ENCODE measurements at regions not wholly inside any gene's neighbourhood (a gene's known extent, or its start where the extent isn't known, plus 50 kb on each side); places are given as distances from the start of the nearest gene placed in this dataset.

DNA sequence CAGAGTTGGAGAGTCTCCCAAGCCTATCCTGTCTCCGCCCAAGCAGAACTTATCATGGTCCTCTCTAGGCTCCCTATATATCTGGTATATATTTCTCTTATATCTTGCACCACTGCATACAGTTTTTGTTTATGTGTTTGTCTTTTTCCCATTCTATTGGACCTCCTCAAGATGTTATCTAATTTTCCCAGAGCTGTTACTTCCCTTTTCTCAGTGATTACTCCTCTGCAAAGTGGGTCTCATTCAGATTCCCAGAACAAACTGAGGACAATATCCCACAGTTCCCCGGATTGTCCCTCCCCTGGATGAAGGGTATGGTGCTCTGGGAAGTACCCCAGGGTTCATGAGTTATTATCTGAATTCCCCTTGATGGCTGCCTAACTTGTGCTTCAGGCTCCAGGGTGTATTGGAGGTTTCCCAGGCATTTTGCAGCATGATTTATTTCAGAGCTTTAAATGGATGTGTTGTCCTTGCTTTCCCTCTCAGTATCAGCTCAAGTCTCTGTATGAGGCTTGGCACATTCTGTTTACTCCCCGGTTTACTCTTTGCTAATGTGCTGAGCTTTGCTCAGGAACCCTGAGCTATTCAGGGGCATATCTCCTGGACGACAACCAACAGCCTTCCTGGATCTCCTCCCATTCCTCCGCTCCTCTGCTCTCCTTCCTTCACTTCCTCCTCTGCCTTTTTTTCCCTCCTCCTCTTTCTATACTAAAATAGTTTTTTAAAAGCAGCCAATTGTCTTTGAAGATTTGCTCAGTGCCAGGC lies 329.3 kb downstream of the SPRY2 start:
- H3K4me3 ChIP-seq: no peak overlapping the region
- intact Hi-C loops (cut with DNase I): no loop called here
- H3K4me1 ChIP-seq: peaks cover 0 to 17% (median 6%) of the 10 kb centered on the region in 12 donors
- TF ChIP-seq, protein P1, sequence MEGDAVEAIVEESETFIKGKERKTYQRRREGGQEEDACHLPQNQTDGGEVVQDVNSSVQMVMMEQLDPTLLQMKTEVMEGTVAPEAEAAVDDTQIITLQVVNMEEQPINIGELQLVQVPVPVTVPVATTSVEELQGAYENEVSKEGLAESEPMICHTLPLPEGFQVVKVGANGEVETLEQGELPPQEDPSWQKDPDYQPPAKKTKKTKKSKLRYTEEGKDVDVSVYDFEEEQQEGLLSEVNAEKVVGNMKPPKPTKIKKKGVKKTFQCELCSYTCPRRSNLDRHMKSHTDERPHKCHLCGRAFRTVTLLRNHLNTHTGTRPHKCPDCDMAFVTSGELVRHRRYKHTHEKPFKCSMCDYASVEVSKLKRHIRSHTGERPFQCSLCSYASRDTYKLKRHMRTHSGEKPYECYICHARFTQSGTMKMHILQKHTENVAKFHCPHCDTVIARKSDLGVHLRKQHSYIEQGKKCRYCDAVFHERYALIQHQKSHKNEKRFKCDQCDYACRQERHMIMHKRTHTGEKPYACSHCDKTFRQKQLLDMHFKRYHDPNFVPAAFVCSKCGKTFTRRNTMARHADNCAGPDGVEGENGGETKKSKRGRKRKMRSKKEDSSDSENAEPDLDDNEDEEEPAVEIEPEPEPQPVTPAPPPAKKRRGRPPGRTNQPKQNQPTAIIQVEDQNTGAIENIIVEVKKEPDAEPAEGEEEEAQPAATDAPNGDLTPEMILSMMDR (IDR thresholded peaks at IDR 0.05): no peak
- no peak for TF ChIP-seq POLR2A (IDR thresholded peaks at IDR 0.05)
- no peak for DNase-seq
- no peaks in the 10 kb centered on the region for H3K36me3 ChIP-seq
- 24 to 34% (median 26%) methylated on average over 5 of the region's 5 CpGs for WGBS, 4 donors
- peak; percentile 26 to 73 (median 56) for ATAC-seq
- H3K27me3 ChIP-seq: no peaks in the 10 kb centered on the region
- no peaks in the 10 kb centered on the region for H3K9me3 ChIP-seq
- no peak overlapping the region for H3K27ac ChIP-seq

DNA sequence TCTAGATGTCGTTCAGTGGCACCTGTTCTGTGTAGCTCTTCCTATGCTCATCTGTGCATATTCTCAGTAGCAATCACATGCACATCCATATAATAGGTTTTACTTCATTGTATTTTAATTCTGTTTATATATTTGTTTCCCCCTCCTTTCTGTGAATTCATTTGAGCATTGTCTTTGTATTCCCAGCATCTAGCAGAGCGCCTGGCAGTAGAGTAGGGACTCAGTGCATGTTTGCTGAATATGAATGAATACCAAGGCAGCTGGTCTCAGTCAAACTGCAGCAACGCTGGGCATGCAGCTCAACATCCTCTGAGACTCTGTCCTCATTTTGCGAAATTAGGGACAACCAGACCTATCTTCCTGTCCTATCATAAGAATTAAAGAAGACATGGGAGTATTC lies 330.1 kb downstream of the SPRY2 start:
- no peaks in the 10 kb centered on the region for H3K9me3 ChIP-seq
- H3K36me3 ChIP-seq: no peaks in the 10 kb centered on the region
- DNase-seq (no peak), ATAC-seq (no peak)
- no peak overlapping the region for H3K4me3 ChIP-seq
- no peak overlapping the region for H3K27ac ChIP-seq
- intact Hi-C loops (cut with DNase I): no loop called here
- H3K4me1 ChIP-seq: peaks cover 0 to 17% (median 6%) of the 10 kb centered on the region in 12 donors
- H3K27me3 ChIP-seq: no peaks in the 10 kb centered on the region
- no peak for TF ChIP-seq POLR2A (IDR thresholded peaks at IDR 0.05)
- TF ChIP-seq, protein P1 (IDR thresholded peaks at IDR 0.05): no peak
- WGBS, 4 donors: 86 to 93% (median 92%) methylated on average over 4 of the region's 4 CpGs

DNA sequence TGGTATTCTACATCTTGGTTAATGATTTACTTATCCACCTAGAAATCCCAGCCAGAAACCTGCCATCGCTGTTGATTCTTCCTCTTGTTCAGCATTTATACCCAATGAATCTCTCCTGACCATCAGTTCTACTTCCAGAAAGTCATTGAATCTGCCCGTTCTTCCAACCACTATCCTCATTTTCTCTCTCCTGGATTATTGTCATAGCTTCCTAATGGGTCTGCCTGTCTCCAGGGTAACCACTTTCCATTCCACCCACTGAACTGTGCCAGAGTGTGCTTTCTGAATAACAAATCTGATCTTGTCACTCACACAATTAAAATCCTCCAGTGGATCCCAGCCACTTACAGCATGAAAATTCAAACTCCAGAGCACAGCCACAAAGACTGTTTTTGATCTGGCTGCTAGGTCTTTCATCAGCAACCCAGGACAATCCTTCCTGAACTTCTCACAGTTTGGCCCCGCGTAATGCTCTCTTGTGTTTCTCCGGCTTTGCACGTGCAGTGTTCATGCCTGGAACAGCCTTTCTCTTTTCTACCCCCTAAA lies 330.6 kb downstream of the SPRY2 start:
- Histone ChIP-seq H3K4me1 (peaks cover 0 to 17% (median 6%) of the 10 kb centered on the region in 12 donors), H3K9me3 (no peaks in the 10 kb centered on the region), H3K27me3 (no peaks in the 10 kb centered on the region), H3K27ac (no peak overlapping the region), H3K4me3 (no peak overlapping the region), H3K36me3 (no peaks in the 10 kb centered on the region)
- DNase-seq: no peak
- no peak for TF ChIP-seq POLR2A (IDR thresholded peaks at IDR 0.05)
- TF ChIP-seq, protein P1 (IDR thresholded peaks at IDR 0.05): no peak
- intact Hi-C loops (cut with DNase I): no loop called here
- WGBS, 4 donors: 90 to 95% (median 93%) methylated on average over 6 of the region's 6 CpGs
- no peak for ATAC-seq

DNA sequence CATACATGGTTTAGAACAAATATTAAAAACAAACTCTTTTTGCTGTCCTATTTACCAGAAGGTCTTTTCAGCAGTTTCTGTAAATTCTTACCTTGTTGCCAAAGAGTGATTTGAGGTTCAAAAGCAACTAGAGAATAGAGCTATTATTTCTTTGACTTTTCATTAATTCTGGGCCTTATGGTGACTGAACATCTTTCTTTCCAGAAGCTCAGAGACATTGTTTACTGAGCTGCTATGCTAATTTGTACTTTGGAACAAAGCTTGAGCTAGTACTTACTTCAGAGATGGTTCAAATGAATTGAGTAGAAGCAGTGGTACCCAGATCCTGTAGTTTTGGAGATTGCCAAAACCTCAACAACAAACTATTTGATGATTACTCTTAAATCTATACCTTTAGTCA lies 331.2 kb downstream of the SPRY2 start:
- DNase-seq (no peak), ATAC-seq (no peak)
- peaks cover 0 to 17% (median 6%) of the 10 kb centered on the region in 12 donors for H3K4me1 ChIP-seq
- no peaks in the 10 kb centered on the region for H3K9me3 ChIP-seq
- H3K36me3 ChIP-seq: no peaks in the 10 kb centered on the region
- no peak overlapping the region for H3K4me3 ChIP-seq
- no peaks in the 10 kb centered on the region for H3K27me3 ChIP-seq
- H3K27ac ChIP-seq: no peak overlapping the region
- intact Hi-C loops (cut with DNase I): loop anchor here in 1 of 10 donors (10.0 kb wide), 1 partner anchor 115 kb away; no protein-coding TSS in a partner anchor
- TF ChIP-seq, protein P1 (IDR thresholded peaks at IDR 0.05): no peak
- no peak for TF ChIP-seq POLR2A (IDR thresholded peaks at IDR 0.05)

All from heart left ventricle (tissue), 16 donors.